ENCODE measurements at regions not wholly inside any gene's neighbourhood (a gene's known extent, or its start where the extent isn't known, plus 50 kb on each side); places are given as distances from the start of the nearest gene placed in this dataset.

GRCh38 chr13:100898431-100898830 is 223.8 kb upstream of the TMTC4 start:
- TF ChIP-seq CTCF (IDR thresholded peaks at IDR 0.05) (no peak), POLR2A (IDR thresholded peaks at IDR 0.05) (no peak)
